NCI-H2081 (cell line): ENCODE measurements at regions not wholly inside any gene's neighbourhood (a gene's known extent, or its start where the extent isn't known, plus 50 kb on each side); places are given as distances from the start of the nearest gene placed in this dataset.

Experiments
- DNase-seq, 2 experiments: peaks; one replicate each; lab custom pipeline; 2025; lab: John Stamatoyannopoulos, UW

DNA sequence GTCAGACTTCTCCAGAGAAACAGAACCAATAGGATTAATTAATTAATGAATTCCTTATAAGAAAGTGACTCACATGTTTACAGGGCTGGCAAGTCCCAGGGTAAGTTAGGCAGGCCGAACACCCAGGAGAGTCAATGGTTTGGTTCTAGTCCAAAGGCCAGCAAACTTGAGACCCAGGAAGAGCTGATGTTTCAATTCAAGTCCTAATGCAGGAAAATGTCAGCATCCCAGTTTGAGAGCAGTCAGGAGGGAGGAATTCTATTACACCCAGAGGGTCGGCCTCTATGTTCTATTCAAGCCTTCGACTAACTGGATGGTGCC is 466.0 kb downstream of the INSC start:
- no peak for DNase-seq

DNA sequence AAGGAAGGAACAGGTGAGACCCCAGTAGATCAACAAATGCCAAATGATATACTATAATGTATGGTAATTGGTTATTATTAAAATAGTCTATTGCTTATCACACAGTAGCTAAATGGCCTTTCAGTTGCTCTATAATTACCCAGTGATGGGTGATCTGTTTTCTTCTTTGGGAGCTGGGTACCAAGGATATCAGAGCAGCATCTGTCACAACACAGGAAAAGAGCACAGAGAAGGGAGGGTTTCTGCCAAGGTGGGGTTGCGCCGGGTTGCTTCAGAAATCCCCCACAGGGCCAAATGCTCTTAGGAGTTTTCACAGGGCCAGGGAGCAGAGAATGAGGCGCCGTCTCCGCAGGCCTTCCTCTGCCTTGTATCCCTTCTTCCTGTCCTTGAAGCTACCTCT is 469.4 kb downstream of the INSC start:
- peak in 1 of 2 experiments; percentile 26 for DNase-seq

DNA sequence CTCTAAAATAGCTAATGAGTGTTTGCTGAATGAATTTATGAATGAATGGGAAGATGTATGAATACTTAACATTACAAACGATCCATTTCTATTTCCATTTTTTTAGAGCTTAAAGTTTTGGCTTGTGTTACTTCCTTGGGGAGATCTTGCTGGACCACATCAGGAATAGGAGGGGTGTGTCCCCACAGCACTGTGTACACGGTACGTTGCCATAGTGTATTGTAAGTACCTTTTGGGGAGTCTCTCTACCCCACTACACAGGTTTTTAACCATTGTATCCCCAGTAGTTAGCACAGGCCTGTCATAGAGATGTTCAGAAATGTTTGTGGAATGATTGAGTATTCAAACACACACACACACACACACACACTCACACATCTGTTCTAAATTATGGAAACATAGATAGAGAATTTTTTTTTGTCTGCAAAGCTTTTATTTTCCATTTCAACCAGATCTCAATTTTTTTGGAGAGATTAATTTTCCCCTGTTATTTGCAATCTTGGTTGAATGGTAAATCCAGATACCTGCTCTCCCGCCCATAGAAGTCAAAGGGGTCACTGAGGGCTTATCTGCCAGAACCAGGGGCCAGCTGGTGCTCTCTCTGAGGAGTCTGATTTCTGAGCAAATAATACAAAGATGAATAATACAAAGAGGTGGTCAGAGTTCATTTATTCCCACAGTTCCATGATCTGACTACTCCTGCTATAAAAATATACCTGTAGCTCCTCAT is 471.0 kb downstream of the INSC start:
- DNase-seq: no peak

DNA sequence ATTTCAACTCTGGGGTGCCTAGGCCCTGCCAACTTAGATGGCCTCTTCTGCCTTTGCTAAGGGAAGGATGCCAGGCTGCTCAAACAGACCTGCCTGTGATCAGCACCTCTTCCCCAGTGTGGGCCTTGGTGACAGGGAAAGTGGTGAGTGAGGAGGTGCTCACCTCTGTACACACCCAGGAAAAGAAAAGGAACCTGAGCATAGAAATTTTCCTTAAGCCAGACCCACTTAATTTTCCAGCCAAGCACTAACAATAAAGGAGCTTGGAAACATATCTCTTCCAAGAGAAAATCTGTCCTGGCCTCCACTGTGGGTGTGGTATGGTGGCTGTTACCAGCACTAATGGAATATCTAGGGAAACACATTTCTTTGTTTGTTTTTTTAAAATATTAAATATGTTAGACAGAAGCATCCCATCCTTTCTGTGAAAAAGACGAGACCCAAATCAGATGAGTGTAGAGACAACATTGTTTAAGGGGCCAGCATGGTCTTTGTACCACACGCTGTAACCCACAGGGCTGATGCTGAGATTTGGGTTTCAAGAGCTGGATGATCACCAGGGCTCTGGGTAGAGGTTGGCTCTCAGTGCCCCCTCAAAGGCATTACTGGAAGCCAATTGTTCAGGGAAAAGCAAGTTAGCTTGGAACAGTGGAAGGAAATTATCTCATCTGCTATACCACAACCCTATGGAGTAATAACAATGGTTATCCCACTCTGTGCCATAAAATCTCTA is 472.2 kb downstream of the INSC start:
- DNase-seq: no peak

DNA sequence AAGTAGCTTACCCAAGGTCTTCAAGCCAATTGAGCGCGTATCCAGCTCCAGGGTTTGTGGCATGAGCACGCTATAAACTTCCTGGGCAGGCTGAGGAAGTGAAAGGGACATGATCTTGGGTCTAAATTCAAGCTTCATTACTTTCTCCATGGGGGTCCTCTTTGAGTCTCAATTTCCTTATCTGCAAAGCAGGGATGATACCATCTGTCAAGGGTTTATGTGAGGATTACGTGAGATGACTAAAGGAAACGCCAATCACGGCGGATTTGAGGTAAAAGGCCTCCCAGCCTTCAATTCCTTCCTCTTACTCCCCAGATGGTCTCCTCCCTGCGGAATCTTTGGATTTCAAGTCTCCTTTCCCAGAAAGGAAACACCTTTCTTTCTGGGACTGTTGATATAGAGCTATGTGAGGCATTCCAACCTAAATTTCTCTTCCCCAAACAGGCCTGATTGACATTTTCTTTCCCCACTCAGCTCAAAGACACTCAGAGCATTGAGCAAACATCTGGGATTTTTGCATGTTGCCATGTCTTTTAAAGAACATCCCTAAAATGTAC is 474.4 kb downstream of the INSC start:
- DNase-seq: no peak

DNA sequence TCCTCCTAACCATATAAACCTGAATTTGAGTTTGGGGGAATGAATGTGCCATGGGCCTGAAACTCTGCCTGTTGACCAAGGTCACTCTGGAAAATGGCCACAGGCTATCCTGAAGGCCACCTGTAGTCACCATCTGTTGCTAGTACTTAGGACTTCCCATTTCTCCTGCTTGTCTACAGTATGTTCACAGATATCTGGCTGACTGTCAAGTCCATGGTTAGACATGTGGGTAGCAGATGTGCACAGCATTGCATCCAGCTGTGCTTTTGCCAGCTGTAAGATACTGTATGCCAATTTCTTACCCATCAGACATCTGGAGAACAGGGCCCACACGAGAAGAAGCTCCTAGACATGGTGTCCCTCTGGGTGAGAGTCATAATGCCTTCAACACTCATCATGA is 475.4 kb downstream of the INSC start:
- DNase-seq: no peak

DNA sequence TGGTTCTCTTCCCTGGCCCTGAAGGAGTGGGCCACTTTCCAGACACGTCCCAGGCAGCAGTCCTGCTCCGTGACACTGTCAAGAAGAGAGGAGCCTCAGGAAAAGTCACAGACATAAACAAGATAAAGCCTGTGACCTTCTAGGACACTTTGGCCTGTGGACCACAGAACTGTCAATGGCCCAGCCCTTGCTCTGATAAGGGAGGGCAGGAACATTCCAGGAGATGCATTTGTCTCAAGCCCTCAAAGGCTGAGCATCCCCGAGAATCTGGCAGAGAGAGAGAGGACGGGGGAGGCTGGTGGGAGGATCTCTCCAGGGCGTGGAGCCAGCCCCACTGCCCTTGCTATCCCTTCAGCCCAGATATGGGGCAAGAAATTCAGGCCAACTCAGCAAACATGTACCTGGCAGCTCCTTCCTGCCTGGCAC is 476.4 kb downstream of the INSC start:
- no peak for DNase-seq

DNA sequence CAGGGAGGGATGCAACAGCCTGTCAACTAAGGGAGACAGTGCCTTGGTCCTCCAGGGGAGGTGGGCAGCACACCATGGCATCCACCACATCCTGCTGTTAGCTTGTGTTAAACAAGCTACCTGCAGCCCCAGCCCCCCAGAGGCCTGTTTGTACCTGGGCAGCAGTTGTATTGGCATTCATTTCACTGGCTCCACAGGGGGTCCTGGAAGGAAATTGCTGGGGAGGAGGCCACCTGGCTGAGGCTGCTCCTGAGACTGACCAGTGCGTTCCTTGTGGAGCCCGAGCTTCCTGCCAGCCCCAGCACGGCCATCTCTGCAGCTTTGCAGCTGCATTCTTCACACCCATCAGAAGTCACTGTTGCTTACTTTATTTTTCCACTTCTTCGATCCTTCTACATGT is 479.9 kb downstream of the INSC start:
- DNase-seq: no peak

DNA sequence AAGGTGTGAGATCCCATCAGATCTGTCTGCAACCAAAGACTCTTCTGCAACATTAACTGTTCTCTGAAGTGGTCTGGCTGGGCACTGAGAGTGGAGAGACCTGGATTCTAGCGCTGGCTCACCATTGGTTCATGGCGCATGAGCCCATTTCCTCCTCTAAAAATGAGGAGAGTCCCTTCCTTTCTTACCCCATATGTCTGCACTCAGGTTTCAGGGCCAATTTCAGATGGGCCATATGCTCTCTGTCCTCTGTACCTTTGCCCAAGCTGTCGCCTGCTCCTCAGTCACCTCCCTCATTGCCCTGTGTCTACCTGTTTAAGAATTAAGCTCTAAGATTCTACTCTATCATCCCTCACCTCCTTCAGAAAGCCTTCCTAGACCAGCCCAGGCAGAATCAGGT is 484.7 kb downstream of the INSC start:
- no peak for DNase-seq

DNA sequence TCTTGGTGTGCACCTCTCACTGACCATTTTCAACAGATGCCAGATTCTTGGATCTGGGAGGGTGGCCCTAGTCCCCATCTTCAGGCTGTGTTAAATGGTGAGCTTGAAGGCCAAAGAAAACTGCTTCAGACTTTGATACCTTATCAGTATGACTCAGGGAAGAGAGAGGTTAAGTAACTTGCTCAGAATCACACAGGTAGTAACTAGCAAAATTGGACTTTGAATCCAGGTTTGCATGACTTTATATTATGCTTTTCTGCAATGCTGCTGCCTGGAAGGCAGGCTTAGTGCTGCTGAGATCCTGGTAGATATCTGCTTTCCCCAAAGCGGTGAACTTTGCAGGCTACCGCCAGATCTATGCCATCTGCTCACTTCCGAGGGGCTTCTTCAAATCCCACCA is 487.3 kb downstream of the INSC start:
- DNase-seq: no peak

DNA sequence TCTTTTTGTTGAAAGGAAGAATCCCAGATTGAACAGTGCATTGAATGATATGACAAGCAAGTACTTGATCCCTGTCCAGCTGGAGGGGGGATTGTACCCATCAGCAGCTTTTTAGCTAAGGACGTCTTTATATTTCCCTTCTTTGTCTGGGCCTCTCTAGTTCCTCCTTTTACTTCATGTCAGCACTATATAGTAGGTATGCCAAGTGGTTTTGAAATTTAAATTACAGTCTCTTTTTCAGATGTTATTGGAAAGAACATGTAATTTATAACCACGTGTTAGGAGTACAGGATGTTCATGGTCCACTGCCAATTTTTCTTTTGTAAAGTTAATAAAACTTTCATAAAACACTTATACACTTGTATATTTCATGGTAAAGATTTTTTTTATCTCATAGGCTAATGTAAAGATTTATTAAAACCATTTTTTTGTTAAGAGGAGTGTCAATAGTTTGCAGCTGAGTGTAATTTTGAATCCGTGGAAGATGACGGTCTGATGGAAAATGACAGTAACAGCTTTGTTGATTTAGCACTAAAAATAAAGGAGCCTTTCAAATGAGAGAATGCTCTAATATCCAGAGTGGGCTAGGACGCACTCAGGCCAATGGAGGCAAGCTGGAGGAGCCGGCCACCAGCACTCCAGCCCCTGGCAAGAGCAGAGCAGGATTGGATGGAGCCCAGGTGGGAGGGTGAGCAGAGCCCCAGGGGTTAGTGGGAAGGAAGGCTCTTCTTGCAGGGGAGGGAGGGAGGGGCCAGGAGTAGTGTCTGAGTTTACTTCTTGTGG is 488.3 kb downstream of the INSC start:
- DNase-seq: peak in 1 of 2 experiments; percentile 2

DNA sequence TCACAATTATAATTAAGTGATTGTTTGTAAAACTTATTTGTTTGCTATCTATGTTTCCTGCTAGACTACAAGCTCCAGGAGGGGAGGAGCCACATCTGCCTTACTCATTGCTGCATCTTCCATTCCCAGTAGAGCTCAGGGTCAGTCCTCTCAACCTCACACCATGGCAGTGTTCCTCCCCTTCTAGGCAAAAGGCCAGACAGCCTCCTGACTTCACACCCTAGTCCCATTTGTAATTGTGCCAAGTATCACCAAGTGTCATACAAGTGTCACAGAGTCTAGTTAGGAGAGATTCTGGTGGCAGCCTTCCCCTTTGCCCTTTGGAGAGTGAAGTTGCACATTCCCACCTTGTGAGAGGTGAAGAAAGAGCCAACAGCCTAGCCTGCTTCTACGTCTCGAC is 490.4 kb downstream of the INSC start:
- DNase-seq: no peak

DNA sequence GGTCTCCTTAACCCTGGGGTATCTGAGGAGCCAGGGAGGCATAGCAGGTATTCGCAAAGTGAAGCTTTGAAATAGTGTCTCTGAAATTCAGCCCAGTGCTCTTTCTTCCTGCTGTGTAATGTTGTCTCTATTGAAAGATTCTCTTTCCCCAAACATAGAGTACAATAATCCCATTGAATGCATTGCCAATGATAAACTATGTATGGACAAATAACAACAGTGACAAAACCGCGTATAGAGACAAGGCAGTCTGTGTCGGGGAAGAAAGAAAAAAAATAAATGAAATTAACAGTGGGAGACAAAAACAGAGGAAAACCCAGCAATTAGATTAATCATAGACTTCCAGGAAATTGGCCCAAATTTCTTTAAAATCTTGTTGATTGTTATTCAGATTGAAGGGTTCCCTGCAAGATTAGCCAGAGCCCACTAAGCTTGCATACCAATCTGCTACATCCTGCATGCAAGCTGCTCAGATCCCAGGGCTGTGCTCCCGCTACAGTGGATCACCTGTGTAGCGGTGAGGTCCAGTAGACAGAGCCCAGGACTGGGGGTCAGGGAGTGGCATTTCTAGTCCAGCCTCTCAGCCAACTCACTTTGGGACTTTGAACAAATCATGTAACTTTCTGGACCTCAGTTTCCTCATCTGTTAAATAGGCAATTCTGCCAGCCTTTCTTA is 492.8 kb downstream of the INSC start:
- DNase-seq: peak in 1 of 2 experiments; percentile 15

DNA sequence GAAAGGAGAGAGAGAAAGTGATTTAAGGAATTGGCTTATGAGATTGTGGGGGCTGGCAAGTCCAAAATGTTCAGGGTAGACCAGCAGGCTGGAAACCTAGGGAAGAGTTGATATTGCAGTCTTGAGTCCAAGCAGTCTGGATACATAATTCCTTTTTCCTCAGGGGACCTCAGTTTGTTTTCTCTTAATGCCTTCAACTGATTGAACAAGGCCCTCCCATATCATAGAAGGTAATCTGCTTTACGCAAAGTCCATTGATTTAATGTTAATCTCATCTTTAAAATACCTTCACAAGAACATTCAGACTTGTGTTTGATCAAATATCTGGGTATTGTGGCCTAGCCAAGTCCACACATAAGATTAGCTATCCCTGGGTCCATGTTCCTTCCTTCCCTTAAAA is 494.7 kb downstream of the INSC start:
- no peak for DNase-seq

DNA sequence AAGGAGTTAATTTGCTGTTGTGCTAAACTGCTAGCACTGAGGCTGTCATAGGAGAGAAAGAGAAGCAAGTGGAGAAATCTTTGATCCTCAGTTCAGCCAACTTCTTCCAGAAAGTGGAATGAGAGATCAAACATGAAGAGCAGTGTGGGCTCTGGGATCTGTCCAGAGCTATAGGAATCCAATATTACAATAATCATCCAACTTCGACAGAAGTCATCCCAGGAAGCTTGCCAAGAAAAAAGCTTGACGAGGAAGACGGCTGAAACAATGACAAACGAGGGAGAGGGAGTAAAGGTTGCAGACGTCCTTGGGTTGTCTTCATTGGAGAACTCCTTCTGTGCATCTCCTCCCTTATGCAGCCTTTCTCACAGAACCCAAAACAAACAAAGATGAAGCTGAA is 496.2 kb downstream of the INSC start:
- no peak for DNase-seq

DNA sequence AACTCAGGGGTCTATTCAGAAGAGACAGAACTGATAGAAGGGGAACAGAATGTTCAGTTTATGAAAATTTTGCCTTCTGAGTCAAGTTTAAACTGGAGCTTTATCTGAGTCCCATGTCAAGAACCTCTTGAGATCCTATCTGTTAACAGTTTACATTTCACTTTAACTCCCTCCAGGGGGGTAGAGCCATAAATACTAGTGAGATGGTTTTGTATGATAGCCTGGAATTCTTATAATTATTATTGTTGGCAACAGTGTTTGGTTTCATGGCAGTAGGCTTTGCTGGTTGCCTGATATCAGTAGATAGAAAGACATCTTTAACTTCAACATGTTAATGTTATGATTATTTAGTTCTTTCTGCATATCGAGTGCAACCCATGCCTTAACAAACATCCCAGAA is 498.5 kb downstream of the INSC start:
- DNase-seq: no peak

DNA sequence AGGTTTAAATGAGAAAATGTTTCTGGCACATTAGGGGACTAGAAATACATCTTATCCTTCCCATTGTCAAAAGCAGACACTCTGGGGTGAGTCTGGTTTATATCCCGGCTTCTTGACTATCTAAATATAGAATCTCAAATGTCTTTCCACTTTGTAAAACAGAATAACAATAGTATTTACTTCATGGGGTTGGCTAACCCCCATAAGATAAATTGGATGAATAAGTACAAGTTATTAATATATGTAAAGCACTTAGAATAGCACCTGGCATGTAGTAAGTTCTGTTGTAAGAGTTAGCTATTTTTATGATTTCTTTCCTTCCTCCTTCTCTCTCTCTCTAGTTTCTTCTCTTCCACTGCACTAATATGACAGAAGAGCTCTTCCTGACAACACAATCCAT is 499.1 kb downstream of the INSC start:
- no peak for DNase-seq

DNA sequence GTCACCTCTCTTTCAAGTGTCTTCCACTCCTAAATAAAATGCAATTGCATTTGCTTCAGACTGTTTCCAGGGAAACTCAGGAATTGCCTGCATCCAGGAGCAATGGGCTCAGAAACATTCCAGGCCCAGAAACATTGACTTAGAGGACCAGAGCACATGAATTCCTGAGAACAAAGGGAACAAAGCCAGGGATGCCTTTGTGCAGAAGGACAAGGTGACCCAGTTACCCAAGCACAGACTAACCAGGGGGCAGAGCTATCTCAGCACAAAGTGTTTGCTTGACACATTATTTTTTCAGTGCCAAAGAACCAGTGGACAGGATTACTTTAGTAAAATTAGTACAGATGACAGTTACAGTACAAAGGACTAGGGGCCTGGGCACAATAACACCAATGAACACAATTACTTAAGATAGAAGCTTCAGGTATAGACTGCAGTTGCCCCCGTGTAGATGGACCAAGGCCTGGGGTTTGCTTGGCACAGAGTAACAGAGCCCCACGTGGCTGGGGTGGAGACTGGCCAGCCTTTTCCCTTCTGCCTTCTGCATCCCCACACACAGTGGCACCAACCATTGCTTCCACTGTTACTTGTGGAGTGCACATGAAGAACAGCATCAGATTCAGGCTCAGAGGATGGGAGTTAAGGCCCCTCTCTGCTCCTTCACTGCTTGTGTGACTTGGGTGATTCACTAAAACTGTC is 500.8 kb downstream of the INSC start:
- no peak for DNase-seq

DNA sequence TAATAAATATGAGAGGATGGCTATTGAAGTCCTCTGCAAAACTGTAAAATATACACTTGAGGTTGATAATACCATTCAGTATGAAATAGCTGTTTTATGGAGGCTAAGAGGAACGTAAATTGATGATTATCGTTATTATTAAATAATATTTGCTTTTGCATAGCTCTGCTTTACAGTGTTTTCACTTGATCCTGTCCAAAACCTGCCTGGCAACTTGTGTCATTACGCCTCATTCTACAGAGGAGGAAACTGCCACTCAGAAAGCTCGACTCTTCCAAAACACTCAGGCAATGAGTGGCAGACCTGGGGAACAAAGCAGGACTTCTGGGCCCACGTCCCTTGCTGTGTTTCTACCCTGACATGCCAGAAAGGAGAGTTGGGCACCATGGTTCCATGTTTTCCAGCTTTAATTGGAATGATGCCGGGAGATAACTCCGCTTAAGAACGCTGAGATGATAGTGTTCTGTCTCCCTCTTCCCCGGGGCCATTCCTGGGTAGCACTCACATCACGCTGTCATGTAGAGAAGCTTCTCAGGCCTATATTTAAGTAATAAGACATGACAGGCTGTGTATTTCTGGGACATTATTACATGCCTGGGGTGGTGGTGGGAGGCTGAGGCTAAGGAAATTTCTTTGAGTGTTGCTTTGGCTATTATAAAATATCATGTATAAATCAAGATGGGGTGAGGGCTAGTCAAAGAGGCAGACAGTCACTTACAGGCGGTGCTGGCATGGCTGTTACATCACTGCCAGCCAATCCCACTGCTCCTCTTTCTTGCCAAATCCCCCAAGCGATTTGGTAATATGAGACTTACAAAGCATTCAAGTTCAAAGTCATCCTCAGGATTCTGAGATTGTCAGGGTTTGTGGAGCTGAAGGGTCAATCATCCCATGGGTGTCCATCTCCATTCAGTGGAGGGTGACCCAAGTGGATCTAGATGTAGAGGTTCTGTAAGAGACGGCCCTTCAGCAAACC is 501.7 kb downstream of the INSC start:
- DNase-seq: no peak

DNA sequence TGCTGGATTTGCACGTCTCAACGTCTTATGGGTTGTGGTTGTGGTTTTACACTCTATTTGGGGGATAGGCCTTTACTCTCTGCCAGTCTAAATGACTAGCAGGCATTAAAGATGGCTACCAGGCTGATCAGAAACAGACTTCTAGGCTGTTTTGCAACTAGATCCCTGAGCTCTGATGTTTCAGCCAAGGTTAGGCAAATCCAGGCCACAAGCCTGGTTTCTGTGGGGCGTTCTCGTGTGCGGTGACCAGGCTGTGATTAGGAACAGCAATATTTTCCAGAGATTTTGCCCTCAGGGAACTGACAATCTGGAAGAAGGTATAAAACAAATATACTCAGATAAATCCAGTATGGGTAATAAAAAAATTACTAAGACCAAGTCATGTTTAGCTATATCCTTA is 502.4 kb downstream of the INSC start:
- DNase-seq: no peak
